B cell (primary cell): ENCODE measurements at regions not wholly inside any gene's neighbourhood (a gene's known extent, or its start where the extent isn't known, plus 50 kb on each side); places are given as distances from the start of the nearest gene placed in this dataset.
"Not testable (repeated sequence)": the region's sequence is repeated elsewhere in the genome, so short reads cannot be mapped to it uniquely, and the experiment has no call there.

ENCODE experiments used
- CTCF ChIP-seq: fragments of 200-600 bp; IDR thresholded peaks from one replicate; pipeline ENCODE4 v1.8.0; 2022; ENCODE audit warnings: antibody characterized with exemption, mild to moderate bottlenecking
- EZH2 ChIP-seq: IDR thresholded peaks from 2 replicates; pipeline ENCODE4 v1.6.1; 2012; ENCODE audit warnings: borderline replicate concordance, low read depth, mild to moderate bottlenecking, moderate library complexity, low read length; ENCODE audit not compliant: insufficient read depth, poor library complexity, severe bottlenecking

- TF ChIP-seq CTCF, EZH2: not testable (repeated sequence)
Observed at GRCh38 chr14:85189253-85189652, 340.7 kb upstream of the FLRT2 start.
